ENCODE measurements at regions not wholly inside any gene's neighbourhood (a gene's known extent, or its start where the extent isn't known, plus 50 kb on each side); places are given as distances from the start of the nearest gene placed in this dataset.
A peak's percentile ranks its signal among the peaks of the same experiment; 100 is the strongest.

- TF ChIP-seq POLR2A (IDR thresholded peaks at IDR 0.05): no peak
- TF ChIP-seq CTCF (IDR thresholded peaks at IDR 0.05): no peak
- intact Hi-C loops (cut with DNase I): no loop called here
- peak in 3 of 7 donors; percentile 14 to 21 (median 20) for DNase-seq
- no peak overlapping the region for H3K27ac ChIP-seq
- H3K27me3 ChIP-seq: no peaks in the 10 kb centered on the region
- no peaks in the 10 kb centered on the region for H3K36me3 ChIP-seq (replicated peaks in 1 of 2)
- H3K4me1 ChIP-seq (replicated peaks in 1 of 2): no peaks in the 10 kb centered on the region
- H3K4me3 ChIP-seq: no peak overlapping the region
- H3K9me3 ChIP-seq (replicated peaks in 1 of 3): no peaks in the 10 kb centered on the region
These were observed 998.1 kb downstream of the TLE1 start for GRCh38 chr9:80691229-80691628.

- TF ChIP-seq POLR2A (IDR thresholded peaks at IDR 0.05) (no peak), CTCF (IDR thresholded peaks at IDR 0.05) (no peak)
These were observed 998.9 kb downstream of the TLE1 start for GRCh38 chr9:80690349-80690939.

GRCh38 chr9:80679916-80680315, 1009.4 kb downstream of the TLE1 start:
- intact Hi-C loops (cut with DNase I): no loop called here
- no peak overlapping the region for H3K27ac ChIP-seq
- DNase-seq: no peak
- no peaks in the 10 kb centered on the region for H3K9me3 ChIP-seq (replicated peaks in 1 of 3)
- no peaks in the 10 kb centered on the region for H3K4me1 ChIP-seq (replicated peaks in 1 of 2)
- no peak overlapping the region for H3K4me3 ChIP-seq
- no peaks in the 10 kb centered on the region for H3K36me3 ChIP-seq (replicated peaks in 1 of 2)
- H3K27me3 ChIP-seq: no peaks in the 10 kb centered on the region
- TF ChIP-seq POLR2A (IDR thresholded peaks at IDR 0.05) (no peak), CTCF (IDR thresholded peaks at IDR 0.05) (no peak)

More at GRCh38 chr9:80690349-80690939, 998.9 kb downstream of the TLE1 start:
- no peaks in the 10 kb centered on the region for H3K36me3 ChIP-seq (replicated peaks in 1 of 2)
- WGBS, 4 donors: 38 to 49% (median 44%) methylated on average over 6 of the region's 6 CpGs
- peak in 2 of 7 donors; percentile 20 to 25 for DNase-seq
- no peak overlapping the region for H3K4me3 ChIP-seq
- no peaks in the 10 kb centered on the region for H3K4me1 ChIP-seq (replicated peaks in 1 of 2)
- intact Hi-C loops (cut with DNase I): no loop called here
- H3K9me3 ChIP-seq (replicated peaks in 1 of 3): no peaks in the 10 kb centered on the region
- peak overlapping the region in 1 of 5 donors; percentile 41 for H3K27ac ChIP-seq
- H3K27me3 ChIP-seq: no peaks in the 10 kb centered on the region

GRCh38 chr9:80678906-80679305, 1010.4 kb downstream of the TLE1 start:
- Histone ChIP-seq H3K4me1 (replicated peaks in 1 of 2) (no peaks in the 10 kb centered on the region), H3K9me3 (replicated peaks in 1 of 3) (no peaks in the 10 kb centered on the region), H3K4me3 (no peak overlapping the region), H3K27ac (no peak overlapping the region), H3K27me3 (no peaks in the 10 kb centered on the region), H3K36me3 (replicated peaks in 1 of 2) (no peaks in the 10 kb centered on the region)
- intact Hi-C loops (cut with DNase I): no loop called here
- no peak for DNase-seq
- WGBS, 4 donors: 65 to 70% (median 68%) methylated on average over 2 of the region's 2 CpGs
- TF ChIP-seq POLR2A (IDR thresholded peaks at IDR 0.05) (no peak), CTCF (IDR thresholded peaks at IDR 0.05) (no peak)

Data from adrenal gland (tissue), 9 donors.